HL-60 (cell line): ENCODE measurements at regions not wholly inside any gene's neighbourhood (a gene's known extent, or its start where the extent isn't known, plus 50 kb on each side); places are given as distances from the start of the nearest gene placed in this dataset.

Experiments
- GABPA ChIP-seq: IDR thresholded peaks from 2 replicates; pipeline ENCODE4 v1.6.1; 2012; ENCODE audit warnings: low read depth
- POLR2AphosphoS5 ChIP-seq: IDR thresholded peaks from 2 replicates; pipeline ENCODE4 v1.6.1; 2012; ENCODE audit warnings: low read depth
- SPI1 ChIP-seq: IDR thresholded peaks from 2 replicates; pipeline ENCODE4 v1.6.1; 2012; ENCODE audit warnings: low read depth, mild to moderate bottlenecking, borderline replicate concordance
- TF ChIP-seq, protein P1 (sequence below): IDR thresholded peaks from one replicate; pipeline ENCODE4 v1.5.1; 2011; ENCODE audit warnings: low read length, control low read depth, inconsistent platforms; ENCODE audit not compliant: insufficient read depth
- TF ChIP-seq, protein P2 (sequence below): IDR thresholded peaks from 2 replicates; pipeline ENCODE4 v1.6.1; 2012; ENCODE audit warnings: low read depth; ENCODE audit not compliant: insufficient replicate concordance

GRCh38 chrX:63436865-63437264 lies 85.7 kb upstream of the SPIN4 start:
- TF ChIP-seq, protein P1, sequence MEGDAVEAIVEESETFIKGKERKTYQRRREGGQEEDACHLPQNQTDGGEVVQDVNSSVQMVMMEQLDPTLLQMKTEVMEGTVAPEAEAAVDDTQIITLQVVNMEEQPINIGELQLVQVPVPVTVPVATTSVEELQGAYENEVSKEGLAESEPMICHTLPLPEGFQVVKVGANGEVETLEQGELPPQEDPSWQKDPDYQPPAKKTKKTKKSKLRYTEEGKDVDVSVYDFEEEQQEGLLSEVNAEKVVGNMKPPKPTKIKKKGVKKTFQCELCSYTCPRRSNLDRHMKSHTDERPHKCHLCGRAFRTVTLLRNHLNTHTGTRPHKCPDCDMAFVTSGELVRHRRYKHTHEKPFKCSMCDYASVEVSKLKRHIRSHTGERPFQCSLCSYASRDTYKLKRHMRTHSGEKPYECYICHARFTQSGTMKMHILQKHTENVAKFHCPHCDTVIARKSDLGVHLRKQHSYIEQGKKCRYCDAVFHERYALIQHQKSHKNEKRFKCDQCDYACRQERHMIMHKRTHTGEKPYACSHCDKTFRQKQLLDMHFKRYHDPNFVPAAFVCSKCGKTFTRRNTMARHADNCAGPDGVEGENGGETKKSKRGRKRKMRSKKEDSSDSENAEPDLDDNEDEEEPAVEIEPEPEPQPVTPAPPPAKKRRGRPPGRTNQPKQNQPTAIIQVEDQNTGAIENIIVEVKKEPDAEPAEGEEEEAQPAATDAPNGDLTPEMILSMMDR: no peak
- TF ChIP-seq GABPA (no peak), POLR2AphosphoS5 (no peak), SPI1 (no peak)
- TF ChIP-seq, protein P2, sequence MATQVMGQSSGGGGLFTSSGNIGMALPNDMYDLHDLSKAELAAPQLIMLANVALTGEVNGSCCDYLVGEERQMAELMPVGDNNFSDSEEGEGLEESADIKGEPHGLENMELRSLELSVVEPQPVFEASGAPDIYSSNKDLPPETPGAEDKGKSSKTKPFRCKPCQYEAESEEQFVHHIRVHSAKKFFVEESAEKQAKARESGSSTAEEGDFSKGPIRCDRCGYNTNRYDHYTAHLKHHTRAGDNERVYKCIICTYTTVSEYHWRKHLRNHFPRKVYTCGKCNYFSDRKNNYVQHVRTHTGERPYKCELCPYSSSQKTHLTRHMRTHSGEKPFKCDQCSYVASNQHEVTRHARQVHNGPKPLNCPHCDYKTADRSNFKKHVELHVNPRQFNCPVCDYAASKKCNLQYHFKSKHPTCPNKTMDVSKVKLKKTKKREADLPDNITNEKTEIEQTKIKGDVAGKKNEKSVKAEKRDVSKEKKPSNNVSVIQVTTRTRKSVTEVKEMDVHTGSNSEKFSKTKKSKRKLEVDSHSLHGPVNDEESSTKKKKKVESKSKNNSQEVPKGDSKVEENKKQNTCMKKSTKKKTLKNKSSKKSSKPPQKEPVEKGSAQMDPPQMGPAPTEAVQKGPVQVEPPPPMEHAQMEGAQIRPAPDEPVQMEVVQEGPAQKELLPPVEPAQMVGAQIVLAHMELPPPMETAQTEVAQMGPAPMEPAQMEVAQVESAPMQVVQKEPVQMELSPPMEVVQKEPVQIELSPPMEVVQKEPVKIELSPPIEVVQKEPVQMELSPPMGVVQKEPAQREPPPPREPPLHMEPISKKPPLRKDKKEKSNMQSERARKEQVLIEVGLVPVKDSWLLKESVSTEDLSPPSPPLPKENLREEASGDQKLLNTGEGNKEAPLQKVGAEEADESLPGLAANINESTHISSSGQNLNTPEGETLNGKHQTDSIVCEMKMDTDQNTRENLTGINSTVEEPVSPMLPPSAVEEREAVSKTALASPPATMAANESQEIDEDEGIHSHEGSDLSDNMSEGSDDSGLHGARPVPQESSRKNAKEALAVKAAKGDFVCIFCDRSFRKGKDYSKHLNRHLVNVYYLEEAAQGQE: no peak
